ENCODE measurements at regions not wholly inside any gene's neighbourhood (a gene's known extent, or its start where the extent isn't known, plus 50 kb on each side); places are given as distances from the start of the nearest gene placed in this dataset.
"Not testable (repeated sequence)": the region's sequence is repeated elsewhere in the genome, so short reads cannot be mapped to it uniquely, and the experiment has no call there.

DNA sequence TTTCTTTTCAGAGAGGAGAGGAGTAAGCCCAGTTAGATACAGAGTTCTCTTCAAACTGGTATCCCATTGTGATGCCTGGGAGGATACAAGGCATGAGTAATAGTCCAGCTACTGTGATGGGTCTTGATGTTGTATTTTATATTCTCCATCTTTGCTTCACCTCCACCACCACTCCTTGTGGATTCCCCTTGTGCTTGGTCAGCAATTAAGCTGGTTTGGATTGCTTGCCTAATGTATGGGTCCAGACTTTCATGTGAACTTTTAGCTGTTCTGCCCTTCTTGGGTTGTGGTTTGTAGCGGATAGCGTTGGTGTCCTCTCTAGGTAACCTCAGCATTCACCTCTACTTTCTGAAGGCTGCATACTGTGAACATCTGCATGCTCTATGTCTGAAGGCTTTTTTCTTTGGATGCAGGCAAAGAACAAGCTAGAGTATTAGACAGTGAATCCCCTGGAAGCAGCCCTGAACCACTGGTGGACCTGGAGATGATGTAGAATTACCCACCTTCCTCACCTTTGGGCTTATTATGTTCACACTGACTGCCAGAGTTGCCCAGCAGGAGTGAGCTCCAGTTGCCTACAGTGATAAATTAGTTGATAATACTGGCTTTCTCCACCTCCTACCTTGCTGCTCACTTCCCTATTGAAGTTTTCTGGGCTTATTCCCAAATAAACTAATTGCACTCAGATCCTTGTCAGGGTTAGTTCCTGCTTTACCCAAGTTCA is 126.5 kb upstream of the MTPN start:
- no peak for DNase-seq

DNA sequence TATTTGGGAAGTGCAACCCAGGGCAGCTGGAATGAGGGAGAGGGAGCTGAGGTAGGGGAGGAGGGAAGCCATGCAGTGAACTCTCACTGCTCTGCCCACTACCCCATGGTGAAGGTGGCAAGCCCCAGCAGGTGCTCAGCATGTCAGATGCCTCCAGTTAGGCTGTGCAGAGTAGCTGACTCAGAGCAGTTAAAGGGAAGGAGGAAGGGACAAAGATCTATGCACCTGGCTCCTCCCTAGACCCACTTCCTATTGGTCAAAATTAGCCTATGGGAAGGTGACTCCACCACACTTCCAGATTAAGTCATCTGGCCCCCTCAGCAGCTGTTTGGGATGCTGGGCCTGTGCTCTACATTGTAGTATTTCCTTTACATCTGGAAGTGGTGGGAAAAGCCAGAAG is 125.7 kb upstream of the MTPN start:
- DNase-seq = no peak

DNA sequence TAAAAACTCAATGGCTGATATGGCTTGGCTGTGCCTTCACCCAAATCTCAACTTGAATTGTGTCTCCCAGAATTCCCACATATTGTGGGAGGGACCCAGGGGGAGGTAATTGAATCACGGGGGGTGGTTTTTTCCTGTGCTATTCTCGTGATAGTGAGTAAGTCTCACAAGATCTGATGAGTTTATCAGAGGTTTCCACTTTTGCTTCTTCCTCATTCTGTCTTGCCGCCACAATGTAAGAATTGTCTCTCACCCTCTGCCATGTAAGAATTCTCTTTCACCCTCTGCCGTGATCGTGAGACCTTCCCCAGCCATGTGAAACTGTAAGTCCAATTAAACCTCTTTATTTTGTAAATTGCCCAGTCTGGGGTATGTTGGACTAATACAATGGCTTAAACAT is 115.6 kb upstream of the MTPN start:
- not testable (repeated sequence) for DNase-seq

DNA sequence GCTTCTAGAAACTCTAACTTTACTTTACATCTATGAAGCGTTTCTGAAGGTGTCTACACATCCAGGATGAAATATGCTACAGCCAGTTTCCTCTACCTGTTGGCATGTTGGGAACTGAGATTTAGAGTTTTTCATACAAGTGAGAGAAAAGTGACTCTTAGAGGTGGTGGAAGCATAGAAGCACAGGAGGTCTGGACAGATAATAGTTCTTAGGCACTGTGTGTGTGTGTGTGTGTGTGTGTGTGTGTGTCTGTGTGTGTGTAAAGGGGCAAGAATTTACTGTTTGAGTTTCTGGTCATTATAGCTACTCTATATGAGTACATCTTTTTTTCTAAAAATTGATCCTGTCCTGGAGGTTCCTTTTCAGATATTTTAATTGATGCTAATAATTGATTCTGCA is 110.7 kb upstream of the MTPN start:
- DNase-seq = no peak

DNA sequence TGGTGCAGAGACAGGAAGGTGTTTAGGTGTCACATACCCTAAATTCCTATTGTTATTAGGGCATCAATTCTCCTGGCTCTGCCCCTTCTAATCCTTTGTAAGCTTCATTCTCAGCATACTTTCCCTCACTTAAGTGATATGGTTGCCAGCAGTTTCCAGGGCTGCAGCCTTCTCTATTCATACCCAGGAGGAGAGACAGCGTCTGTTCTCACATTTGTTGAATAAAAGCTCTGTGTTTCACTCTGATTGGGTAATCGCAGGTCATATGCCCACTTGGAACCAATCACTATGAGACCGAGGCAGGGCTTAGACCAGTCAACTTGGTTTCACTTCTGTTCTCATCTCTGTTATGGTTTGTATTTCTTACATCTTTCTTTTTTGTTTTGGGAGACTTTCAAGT is 109.6 kb upstream of the MTPN start:
- no peak for DNase-seq

DNA sequence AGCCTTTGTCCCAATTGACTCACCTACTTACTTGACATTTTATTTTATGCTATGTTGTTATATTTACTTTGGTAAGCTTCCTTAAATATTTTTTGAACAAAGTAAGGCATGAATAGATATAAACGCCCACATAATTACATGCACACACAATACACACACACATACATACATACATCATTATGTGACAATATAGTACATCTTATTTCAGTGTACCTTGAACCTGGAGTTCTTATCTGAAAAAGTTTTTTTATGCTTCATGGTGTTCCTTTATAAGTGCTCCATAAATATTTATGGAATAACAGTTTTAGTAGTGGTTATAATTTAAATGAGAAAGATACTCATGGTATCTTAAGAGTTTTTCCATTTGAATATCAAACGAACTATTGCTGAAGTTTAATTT is 102.8 kb upstream of the MTPN start:
- no peak for DNase-seq

DNA sequence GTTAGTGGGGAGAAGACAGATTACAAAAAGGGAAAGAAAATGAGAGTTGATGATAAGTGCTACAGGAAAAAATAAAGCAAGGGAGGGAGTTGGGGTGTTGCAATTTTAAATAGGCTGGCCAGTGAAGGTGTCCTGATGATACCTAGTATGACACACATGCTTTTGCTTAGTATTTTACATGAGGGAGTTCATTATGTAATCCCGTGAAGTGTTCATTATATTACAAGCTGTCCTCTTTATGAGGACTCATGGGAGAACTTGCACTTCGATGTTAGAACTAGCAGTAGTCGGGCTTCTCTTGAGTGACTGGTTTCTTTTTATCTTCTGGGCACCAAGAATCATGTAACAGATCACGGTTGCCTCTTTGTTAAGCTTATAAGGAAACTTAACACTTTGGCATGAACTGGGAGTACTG is 102.3 kb upstream of the MTPN start:
- no peak for DNase-seq

DNA sequence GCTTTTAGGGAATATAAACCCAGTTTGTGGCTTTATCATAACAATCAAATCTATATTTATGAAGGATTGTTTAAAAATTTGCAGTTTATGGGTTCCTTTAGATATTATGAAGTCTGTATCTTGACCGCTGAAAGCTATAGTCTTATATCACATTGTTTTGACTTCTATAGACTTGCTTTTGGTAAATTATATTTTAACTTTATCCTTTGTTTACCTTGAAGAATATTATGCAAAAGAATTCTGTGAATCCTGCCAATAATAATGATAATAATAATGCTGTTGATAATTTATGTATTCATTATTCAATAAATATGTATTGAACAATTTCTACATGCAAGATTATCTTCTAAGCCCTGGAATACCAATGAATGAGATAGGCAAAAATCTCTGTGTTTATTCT is 101.9 kb upstream of the MTPN start:
- DNase-seq = no peak

DNA sequence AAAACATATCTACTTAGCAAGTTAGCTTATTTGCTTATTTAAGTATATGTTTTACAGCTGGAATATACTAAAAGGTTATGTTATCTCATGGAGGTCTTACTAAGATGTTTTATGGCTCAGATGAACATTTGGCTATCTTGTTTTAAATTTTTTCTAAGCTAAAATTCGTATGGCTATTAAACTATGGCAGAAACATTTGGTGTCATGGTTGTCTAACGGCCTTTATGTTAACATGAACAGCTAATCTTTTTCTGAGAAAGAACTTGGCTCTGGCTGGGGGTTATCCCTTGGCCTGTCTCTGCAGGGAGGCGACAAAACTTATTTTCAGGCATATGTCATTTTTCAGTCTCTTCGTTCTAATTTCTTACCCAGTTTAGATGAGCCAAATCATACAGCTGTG is 101.5 kb upstream of the MTPN start:
- DNase-seq = no peak

DNA sequence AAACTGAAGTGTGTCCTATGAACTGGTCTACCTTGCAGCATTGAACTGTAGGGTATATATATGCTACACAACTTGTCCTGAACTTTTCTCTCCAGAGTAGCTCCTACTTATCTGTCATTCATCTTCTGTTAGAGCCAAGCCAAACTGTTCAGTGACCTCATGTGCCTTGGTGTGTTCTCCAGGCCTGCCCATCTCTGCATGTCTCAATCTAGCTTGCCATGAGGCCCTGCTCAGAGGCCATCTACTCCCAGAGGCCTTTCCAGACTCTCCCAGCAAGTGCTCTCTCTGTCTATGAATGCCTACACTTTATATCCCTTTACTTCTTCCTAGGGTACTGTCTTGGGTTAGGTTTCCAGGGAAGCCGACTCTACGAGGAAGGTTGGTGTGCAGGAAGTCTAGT is 99.8 kb upstream of the MTPN start:
- DNase-seq = no peak

DNA sequence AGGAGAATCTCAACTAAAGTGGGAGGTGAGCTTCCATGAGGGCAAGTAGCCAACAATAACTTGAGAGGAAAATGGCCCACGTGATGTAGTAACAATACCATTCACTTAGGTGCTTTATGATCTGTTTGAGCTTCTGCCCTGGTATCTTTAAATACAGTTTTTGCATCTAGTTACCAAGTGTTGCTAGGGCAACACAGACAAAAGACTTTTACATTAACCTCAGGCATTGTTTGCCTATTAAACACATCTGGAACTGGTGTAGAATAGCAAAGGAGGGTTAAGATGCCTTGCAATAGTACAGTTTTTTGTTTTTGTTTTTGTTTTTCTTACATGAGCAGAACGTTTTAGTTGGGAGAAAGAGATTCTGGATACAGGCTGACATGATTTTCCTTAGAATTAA is 97.7 kb upstream of the MTPN start:
- no peak for DNase-seq

DNA sequence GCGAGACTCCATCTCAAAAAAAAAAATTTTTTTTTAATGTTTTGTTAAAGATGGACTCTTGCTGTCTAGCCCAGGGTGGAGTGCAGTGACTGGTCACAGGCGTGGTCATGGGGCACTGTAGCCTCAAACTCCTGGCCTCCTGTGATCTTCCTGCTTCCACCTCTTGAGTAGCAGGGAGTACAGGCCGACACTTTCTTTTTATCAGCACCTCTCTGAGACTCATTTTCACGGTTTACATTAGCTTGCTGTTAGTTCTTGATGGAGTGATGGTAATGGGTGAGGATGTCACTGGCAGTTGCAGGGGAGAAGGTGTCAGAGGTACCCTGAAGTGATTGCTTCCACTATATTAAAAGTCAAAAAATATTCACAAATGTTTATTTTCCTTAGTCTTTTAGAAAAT is 95.3 kb upstream of the MTPN start:
- no peak for DNase-seq

DNA sequence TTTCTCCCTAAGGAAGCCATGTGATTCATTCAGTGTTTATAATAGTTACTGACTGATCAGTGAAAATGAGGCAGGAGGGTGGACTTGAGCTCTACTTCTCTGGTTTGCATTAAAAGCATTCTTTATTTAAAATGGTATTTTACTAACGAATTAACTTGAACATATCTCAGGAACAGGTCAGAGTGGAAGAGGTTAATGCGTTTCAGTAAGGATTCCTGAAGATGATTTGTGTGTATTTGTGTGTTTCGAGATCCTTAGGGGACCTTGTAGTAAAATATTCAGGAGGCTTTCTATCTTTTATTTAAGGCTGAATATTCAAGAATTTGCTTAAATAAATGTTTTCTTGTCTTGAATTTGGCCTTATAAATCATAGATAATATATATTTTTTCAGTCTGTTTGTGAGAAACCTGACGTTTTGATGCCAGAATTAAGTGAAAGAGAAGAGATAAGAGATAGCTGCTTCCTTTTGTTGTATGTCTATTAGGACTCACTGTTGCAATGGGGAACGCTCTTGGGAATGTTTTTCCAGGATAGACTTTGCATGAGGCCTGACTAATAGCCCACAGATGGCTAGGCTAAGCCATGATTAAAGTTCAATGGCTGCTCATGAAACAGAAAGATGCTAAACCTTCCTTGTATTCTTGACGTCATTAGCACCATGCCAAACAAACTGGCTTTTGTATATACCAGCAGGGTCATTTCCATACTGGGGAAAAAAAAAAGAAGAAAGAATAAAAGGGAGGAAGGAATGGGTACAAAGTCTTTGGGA is 93.8 kb upstream of the MTPN start:
- DNase-seq = no peak

DNA sequence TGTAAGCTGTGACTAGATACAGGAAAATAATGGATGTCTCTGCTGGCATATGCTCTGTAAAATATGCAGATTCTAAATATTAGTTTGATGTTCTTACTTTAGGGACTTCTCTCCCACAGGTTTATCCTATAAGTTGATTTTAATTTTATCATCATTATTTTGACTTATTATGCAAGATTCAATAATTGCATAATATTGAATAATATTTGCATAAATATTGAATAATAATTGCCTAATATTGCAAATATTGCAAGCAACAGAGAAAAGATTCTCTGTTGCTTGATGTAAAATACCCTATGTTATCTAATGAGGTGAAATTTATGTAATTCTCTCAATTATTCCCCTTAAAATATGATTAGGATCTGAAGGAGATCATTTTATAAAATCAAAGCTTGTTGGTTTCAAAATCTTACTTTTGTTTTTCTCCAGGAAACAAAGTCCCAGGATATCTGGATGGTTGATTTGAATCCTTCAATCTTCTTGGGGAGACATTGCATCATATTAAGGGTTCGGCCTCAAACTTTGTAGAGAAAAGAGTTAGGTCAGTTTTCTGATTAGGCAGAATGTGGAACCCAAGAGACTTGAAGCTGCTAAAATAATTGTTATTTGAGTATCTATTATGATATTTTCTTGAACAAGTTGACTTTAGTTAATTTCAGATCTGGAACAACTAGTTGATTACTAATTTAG is 92.8 kb upstream of the MTPN start:
- DNase-seq = no peak

DNA sequence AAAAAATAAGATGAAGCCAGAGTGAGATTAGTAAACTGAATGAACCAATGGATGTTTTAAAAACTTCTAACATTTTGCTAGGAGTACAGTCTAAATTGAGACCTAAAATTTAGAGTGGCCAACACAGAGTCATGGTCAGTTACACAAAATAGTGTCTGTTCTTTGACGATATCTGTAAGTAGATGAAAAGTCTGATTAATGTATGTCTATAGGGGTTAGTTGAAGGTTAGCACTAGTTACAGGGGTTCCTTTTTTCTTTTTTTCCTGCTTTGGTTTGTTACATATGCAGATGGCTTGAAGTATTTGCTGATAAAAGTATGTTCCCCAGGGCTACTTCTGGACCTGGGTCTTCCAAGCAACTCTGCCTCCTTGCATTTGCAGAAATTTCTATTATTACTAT is 90.1 kb upstream of the MTPN start:
- DNase-seq = no peak

DNA sequence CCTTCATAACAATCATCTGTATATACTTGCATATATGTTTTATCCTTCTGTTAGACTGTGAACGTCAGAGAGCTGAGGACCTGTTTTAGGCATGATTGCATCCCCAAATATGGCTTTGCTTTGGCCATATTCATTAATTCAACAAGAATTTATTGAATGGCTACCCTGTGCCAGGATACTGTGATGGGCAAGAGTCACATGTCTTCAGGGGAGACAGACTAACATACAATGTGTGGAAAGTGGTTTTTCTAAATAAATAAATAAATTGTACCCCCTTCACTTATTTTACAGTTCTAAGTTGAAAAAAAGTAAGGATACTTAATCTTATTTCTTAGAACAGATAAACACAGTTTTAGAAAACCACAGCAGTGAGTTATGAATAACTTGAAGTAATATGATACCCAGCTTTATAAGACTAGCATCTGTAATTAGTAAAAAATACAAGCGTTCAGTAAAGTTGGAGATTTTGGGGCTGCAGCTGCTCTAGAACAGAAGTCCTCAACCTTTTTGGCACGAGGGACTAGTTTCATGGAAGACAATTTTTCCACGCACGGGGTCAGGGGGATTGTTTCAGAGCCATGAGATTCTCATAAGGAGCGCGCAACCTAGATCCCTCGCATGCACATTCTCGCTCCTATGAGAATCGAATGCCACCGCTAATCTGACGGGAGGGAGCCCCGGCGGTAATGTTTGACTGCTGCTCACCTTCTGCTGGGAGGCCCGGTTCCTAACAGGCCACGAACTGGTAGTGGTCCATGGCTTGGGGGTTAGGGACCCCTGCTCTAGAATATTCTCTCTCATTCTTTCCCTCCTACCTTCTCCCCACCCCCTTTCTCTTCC is 89.4 kb upstream of the MTPN start:
- no peak for DNase-seq

DNA sequence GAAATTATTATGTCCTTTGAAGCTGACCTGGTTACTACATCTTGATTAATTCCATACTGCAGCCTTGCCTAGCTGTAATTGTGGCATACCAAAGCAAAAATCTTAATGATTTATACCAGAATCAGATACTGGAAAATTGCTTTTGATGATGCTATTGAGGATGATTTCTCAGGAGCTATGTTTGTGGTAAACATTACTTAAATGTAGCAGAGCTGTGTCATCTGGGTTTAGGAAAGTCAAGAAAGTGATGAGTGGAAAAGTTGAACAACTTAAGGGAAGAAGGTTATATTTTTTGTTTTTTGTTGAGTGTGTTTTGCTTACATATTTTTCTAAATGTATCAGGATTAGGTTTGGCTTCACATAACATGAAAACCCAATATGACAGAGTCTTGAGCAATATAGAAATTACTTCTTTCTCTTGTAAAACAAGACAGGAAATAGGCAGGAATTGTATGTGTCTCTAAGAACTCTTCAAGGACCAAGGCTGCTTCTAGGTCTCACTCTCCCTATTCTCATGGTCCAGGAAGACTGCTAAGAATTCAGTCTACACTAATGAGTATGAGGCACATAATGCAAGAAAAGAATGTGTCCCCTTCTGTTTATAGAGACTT is 87.6 kb upstream of the MTPN start:
- DNase-seq = no peak

DNA sequence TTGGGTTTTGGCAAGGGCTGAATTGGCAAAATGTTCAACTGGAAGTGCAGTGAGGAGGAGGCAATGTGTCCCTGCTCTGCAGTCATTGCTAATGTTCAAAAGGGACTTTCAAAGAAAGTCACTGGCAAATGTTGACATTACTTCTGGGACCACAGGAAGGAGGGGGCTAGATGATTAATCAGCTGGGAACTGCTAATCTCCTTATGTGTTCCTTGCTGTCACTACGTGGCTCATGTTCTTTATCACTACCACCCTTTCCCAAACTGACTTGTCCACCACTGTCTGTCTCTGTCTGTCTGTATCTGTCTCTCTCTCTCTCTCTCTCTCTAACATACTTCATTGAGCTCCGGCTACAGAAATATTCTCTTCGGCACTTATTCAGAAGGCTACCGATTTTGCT is 86.9 kb upstream of the MTPN start:
- DNase-seq = no peak

DNA sequence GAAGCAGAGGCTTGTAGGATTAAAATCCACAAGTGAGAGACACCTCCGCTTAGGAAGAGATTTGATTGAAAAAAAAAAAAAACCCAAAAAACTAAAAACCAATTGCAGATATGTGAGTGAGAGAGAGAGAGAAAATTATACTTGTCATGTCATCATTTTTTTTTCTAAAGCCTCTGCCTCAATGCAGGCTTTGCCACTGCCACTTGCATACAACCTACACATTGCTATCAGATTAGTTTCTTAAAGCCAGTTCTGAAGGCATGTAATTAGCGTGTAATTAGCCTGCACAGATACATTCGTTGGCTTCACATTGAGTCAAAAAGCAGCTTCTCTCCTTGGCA is 86.1 kb upstream of the MTPN start:
- DNase-seq = no peak

DNA sequence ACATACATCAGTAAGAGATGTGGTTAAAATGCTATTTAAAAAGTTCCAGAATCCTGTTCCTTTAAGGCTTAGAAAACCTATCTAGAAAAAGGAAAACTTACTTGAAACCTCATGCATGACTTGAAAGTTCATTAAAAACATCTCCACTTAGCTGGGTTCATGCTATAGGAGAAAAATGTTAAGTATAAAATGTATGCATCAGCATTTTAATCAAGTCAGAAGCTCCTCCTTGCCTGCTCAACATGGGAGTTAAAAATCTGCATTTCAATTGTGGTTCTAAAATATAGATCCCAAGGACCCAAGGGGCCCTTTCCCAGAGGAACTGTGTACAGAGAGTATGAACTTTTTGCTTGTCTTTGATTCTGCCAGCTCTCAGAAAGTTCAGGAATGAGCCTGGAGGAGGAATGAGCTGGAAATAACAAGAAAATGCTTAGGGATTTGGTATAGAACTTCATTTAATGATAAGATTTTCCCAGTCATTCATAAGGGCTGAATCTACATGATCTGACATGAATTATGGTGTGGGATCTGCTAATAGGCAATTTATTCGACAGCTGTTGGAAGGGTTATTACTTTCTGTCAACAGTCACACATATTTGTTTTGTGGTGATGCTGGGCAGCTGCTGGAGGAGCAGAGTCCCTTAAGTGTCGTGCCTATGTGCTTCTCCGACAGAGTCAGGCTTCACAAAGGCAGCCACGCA is 85.6 kb upstream of the MTPN start:
- DNase-seq = no peak

DNA sequence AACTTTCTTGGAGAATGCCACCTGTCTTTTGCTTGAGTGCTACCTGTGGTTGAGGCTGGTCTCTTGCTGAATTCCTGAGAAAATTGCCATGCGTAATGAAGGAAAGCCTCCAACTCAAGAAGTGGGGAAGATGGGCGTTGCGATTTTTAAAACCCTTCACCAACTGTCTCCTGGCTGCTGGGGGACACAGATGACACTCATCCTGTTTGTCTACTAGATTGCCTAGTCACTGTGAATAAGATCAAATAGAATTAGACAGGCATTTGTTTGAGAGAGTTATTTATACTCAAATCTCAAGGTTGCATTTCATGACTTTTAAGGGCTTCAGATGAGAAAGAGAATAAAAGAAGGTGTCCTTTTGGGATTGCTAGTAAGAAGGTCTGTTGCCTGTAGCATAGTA is 84.3 kb upstream of the MTPN start:
- DNase-seq = no peak

DNA sequence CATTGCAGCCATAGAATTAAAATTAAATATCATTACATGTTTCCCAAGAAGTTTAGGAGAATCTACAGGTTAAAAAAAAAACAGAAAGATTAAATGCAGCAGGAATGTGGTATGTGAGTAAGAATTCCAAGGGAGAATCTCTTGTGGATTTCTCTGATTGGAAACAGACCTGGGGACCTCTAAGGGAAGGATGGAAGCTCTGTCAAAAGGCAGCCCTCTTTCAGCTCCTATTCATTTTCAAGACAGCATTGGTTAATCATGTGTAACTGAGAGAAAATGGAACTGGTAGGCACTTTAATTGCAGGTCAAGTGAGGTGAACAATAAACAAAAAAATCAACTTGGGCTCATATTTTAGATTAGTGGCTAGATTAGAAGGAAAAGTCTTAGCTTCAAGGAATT is 81.4 kb upstream of the MTPN start:
- no peak for DNase-seq
